NK-92 treated with Interleukin-12 subunit alpha and Interleukin-12 subunit beta, amount 100 ng/mL, for 24 hours (cell line): ENCODE measurements at regions not wholly inside any gene's neighbourhood (a gene's known extent, or its start where the extent isn't known, plus 50 kb on each side); places are given as distances from the start of the nearest gene placed in this dataset.
"Not testable (repeated sequence)": the region's sequence is repeated elsewhere in the genome, so short reads cannot be mapped to it uniquely, and the experiment has no call there.

Experiments used
- DNase-seq: peaks from one replicate; lab custom pipeline; 2025; lab: John Stamatoyannopoulos, UW

GRCh38 chr21:20373031-20373430, 625.2 kb upstream of the NCAM2 start:
- DNase-seq = no peak

- DNase-seq = no peak
Measured at GRCh38 chr21:20377250-20377649, 621.0 kb upstream of the NCAM2 start.

- DNase-seq = no peak
Measured at GRCh38 chr21:20388400-20388799, 609.8 kb upstream of the NCAM2 start.

GRCh38 chr21:20396798-20397197, 601.4 kb upstream of the NCAM2 start:
- DNase-seq = no peak

- DNase-seq = no peak
Measured at GRCh38 chr21:20404915-20405314, 593.3 kb upstream of the NCAM2 start.

- no peak for DNase-seq
Measured at GRCh38 chr21:20418353-20418752, 579.9 kb upstream of the NCAM2 start.

- no peak for DNase-seq
Measured at GRCh38 chr21:20419772-20420171, 578.4 kb upstream of the NCAM2 start.

GRCh38 chr21:20424943-20425342, 573.3 kb upstream of the NCAM2 start:
- no peak for DNase-seq

- DNase-seq = no peak
Measured at GRCh38 chr21:20425856-20426255, 572.4 kb upstream of the NCAM2 start.

GRCh38 chr21:20440338-20440737, 557.9 kb upstream of the NCAM2 start:
- DNase-seq = no peak

- DNase-seq = no peak
Measured at GRCh38 chr21:20443558-20444155, 554.6 kb upstream of the NCAM2 start.

- DNase-seq = no peak
Measured at GRCh38 chr21:20445971-20446370, 552.2 kb upstream of the NCAM2 start.

- DNase-seq = no peak
Measured at GRCh38 chr21:20451046-20451445, 547.2 kb upstream of the NCAM2 start.

GRCh38 chr21:20452935-20453334, 545.3 kb upstream of the NCAM2 start:
- DNase-seq = no peak

GRCh38 chr21:20459838-20460237, 538.4 kb upstream of the NCAM2 start:
- DNase-seq = no peak

- DNase-seq = no peak
Measured at GRCh38 chr21:20463362-20463761, 534.8 kb upstream of the NCAM2 start.

GRCh38 chr21:20469361-20469760, 528.8 kb upstream of the NCAM2 start:
- no peak for DNase-seq

- no peak for DNase-seq
Measured at GRCh38 chr21:20486303-20486702, 511.9 kb upstream of the NCAM2 start.

GRCh38 chr21:20502915-20503314, 495.3 kb upstream of the NCAM2 start:
- DNase-seq = not testable (repeated sequence)

- no peak for DNase-seq
Measured at GRCh38 chr21:20507783-20508182, 490.4 kb upstream of the NCAM2 start.

- DNase-seq = no peak
Measured at GRCh38 chr21:20511216-20511880, 486.9 kb upstream of the NCAM2 start.

- no peak for DNase-seq
Measured at GRCh38 chr21:20515446-20515845, 482.8 kb upstream of the NCAM2 start.

- no peak for DNase-seq
Measured at GRCh38 chr21:20519076-20519475, 479.1 kb upstream of the NCAM2 start.

GRCh38 chr21:20522611-20523010, 475.6 kb upstream of the NCAM2 start:
- DNase-seq = no peak
